SK-N-SH treated with all-trans-retinoic acid at 6 μM for 48 hours (cell line): ENCODE measurements at regions not wholly inside any gene's neighbourhood (a gene's known extent, or its start where the extent isn't known, plus 50 kb on each side); places are given as distances from the start of the nearest gene placed in this dataset.

ENCODE experiments used
- ZFP30 ChIP-seq: fragments of 450-650 bp; formaldehyde crosslinking; IDR thresholded peaks from 2 replicates; pipeline ENCODE4 v1.5.0; 2022; ENCODE audit warnings: mild to moderate bottlenecking, moderate library complexity
- ZNF565 ChIP-seq: fragments of 450-650 bp; formaldehyde crosslinking; conservative IDR thresholded peaks from 2 replicates; pipeline ENCODE4 v1.5.0; 2020; ENCODE audit warnings: low read depth, mild to moderate bottlenecking, moderate library complexity

- no peak for TF ChIP-seq ZNF565
- TF ChIP-seq ZFP30 (CRISPR knock-in tag), result no peak
Measured at GRCh38 chr11:104219096-104219495, 55.1 kb upstream of the PDGFD start.
